MM.1S (cell line): ENCODE measurements at regions not wholly inside any gene's neighbourhood (a gene's known extent, or its start where the extent isn't known, plus 50 kb on each side); places are given as distances from the start of the nearest gene placed in this dataset.

Source experiments
- DNase-seq: peaks from one replicate; pipeline ENCODE4 v3.0.0-alpha.2; 2015
- H2AFZ ChIP-seq: fragments of 300-600 bp; sonication (generic); 2 replicates; pipeline ENCODE4 v1.6.0; 2016; ENCODE audit warnings: antibody characterized with exemption, low read length
- H3F3A ChIP-seq: fragments of 300-600 bp; sonication (generic); 2 replicates; pipeline ENCODE4 v1.6.1; 2016; ENCODE audit warnings: mild to moderate bottlenecking, antibody characterized with exemption, low read length, moderate library complexity, mixed read lengths; ENCODE audit not compliant: insufficient read depth
- H3K27ac ChIP-seq: fragments of 300-600 bp; sonication (generic); 2 replicates; pipeline ENCODE4 v1.5.1; 2016; ENCODE audit warnings: mild to moderate bottlenecking, low read length
- H3K27me3 ChIP-seq: fragments of 300-600 bp; sonication (generic); replicated peaks from 2 replicates; pipeline ENCODE4 v1.6.0; 2016; ENCODE audit warnings: low read length; ENCODE audit not compliant: insufficient read depth
- H3K36me3 ChIP-seq: fragments of 300-600 bp; sonication (generic); replicated peaks from 2 replicates; pipeline ENCODE4 v1.6.1; 2016; ENCODE audit warnings: mild to moderate bottlenecking, low read length, mixed read lengths; ENCODE audit not compliant: insufficient read depth
- H3K4me1 ChIP-seq: fragments of 300-600 bp; sonication (generic); 2 replicates; pipeline ENCODE4 v1.6.1; 2016; ENCODE audit warnings: low read length, mixed read lengths
- H3K4me2 ChIP-seq: fragments of 300-600 bp; sonication (generic); 2 replicates; pipeline ENCODE4 v1.6.0; 2016; ENCODE audit warnings: low read depth, low read length
- H3K4me3 ChIP-seq: fragments of 300-600 bp; sonication (generic); 2 replicates; pipeline ENCODE4 v1.5.1; 2016; ENCODE audit warnings: low read length, mixed read lengths
- H3K79me2 ChIP-seq: fragments of 300-600 bp; sonication (generic); 2 replicates; pipeline ENCODE4 v1.6.1; 2016; ENCODE audit warnings: mixed run types, low read length, mixed read lengths
- H3K9ac ChIP-seq: fragments of 300-600 bp; sonication (generic); 2 replicates; pipeline ENCODE4 v1.6.1; 2016; ENCODE audit warnings: low read length, mixed read lengths
- H3K9me2 ChIP-seq: fragments of 300-600 bp; sonication (generic); replicated peaks from 2 replicates; pipeline ENCODE4 v1.6.1; 2016; ENCODE audit warnings: mild to moderate bottlenecking, low read length, mixed read lengths; ENCODE audit not compliant: insufficient read depth
- H3K9me3 ChIP-seq: fragments of 300-600 bp; sonication (generic); replicated peaks from 2 replicates; pipeline ENCODE4 v1.6.1; 2016; ENCODE audit warnings: mild to moderate bottlenecking, low read length, mixed read lengths; ENCODE audit not compliant: insufficient read depth
- H4K20me1 ChIP-seq: fragments of 300-600 bp; sonication (generic); 2 replicates; pipeline ENCODE4 v1.6.1; 2016; ENCODE audit warnings: mild to moderate bottlenecking, low read length, moderate library complexity, mixed read lengths; ENCODE audit not compliant: insufficient read depth
- EZH2 ChIP-seq: fragments of 300-600 bp; sonication (generic); optimal IDR thresholded peaks from 2 replicates; pipeline ENCODE3; 2017; ENCODE audit warnings: low read depth, mild to moderate bottlenecking, antibody characterized with exemption, low read length, mixed read lengths
- EZH2phosphoT487 ChIP-seq: fragments of 300-600 bp; sonication (generic); IDR thresholded peaks from 2 replicates; pipeline ENCODE4 v1.6.1; 2018; ENCODE audit warnings: antibody characterized with exemption, low read length
- TF ChIP-seq, protein P1 (sequence below): fragments of 300-600 bp; sonication (generic); IDR thresholded peaks from 2 replicates; pipeline ENCODE4 v1.5.1; 2016; ENCODE audit warnings: antibody characterized with exemption, low read length, mixed read lengths

DNA sequence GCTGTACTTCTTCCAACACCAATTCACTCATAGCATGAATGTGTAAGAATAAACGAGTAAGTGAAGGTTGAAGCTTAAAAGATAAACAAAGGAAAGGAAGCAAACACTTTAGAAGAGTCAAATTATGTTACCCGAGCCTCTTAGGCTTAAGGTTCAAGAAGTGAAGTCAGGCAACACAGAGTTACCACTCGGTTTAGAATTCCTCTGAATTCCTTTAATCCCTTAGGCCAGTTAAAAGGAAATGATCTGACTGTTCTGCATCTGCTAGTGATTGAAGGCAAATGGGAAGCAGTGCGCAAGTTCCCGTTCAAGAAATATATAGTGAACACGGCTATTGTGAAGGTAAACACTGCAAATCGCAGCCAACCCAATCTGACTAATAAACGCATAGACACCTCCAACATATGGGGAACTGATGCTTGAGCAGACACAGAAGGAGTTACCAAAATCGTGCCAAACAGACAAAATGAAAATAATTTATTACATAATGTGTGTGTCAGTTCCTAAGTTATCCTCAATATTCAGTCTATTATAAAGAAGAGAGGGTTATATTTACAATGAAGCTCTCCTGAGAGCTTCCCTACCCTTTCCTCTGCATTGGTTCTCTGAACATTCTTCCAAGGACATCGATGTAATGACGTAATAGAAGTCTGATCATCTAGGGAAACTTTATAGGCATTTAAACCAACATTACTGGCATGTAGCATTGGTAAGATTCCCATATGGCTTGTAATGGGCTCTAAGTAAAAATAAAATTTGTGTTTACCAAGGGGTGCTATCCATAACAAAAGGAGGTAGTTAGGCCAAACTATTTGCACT is 837.1 kb upstream of the ZNF608 start:
- no peak overlapping the region for H3K27ac ChIP-seq
- TF ChIP-seq EZH2 = no peak
- TF ChIP-seq, protein P1, sequence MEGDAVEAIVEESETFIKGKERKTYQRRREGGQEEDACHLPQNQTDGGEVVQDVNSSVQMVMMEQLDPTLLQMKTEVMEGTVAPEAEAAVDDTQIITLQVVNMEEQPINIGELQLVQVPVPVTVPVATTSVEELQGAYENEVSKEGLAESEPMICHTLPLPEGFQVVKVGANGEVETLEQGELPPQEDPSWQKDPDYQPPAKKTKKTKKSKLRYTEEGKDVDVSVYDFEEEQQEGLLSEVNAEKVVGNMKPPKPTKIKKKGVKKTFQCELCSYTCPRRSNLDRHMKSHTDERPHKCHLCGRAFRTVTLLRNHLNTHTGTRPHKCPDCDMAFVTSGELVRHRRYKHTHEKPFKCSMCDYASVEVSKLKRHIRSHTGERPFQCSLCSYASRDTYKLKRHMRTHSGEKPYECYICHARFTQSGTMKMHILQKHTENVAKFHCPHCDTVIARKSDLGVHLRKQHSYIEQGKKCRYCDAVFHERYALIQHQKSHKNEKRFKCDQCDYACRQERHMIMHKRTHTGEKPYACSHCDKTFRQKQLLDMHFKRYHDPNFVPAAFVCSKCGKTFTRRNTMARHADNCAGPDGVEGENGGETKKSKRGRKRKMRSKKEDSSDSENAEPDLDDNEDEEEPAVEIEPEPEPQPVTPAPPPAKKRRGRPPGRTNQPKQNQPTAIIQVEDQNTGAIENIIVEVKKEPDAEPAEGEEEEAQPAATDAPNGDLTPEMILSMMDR = no peak
- no peak for TF ChIP-seq EZH2phosphoT487
- H3K9me3 ChIP-seq = no peaks in the 10 kb centered on the region
- H3K9me2 ChIP-seq = no peaks in the 10 kb centered on the region
- no peaks in the 10 kb centered on the region for H3K36me3 ChIP-seq
- no peaks in the 10 kb centered on the region for H3K27me3 ChIP-seq
- H3F3A ChIP-seq = no peaks in the 10 kb centered on the region
- H3K4me1 ChIP-seq = no peaks in the 10 kb centered on the region
- no peak overlapping the region for H3K9ac ChIP-seq
- H4K20me1 ChIP-seq = no peaks in the 10 kb centered on the region
- no peak overlapping the region for H3K4me3 ChIP-seq
- no peak for DNase-seq
- H2AFZ ChIP-seq = no peak overlapping the region
- H3K4me2 ChIP-seq = no peak overlapping the region
- H3K79me2 ChIP-seq = no peaks in the 10 kb centered on the region

DNA sequence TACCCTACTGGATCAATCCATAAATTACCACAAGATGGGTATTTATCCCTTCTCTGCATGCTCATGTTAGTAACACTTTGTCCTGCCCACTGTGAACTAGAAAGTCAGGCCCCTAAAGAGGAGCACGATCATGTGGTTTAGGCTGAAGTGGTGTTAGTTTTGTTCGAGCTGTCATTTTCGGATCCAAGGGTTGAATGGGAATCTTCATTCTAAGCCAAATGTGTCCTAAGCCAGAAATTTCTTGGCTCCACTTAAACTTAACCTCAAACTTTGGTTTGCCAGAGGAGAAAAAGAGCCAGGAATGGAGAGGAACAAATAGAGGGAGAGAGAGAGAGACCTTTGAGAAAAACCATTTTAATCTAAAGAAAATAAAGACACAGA is 837.7 kb upstream of the ZNF608 start:
- no peak for DNase-seq
- no peaks in the 10 kb centered on the region for H3F3A ChIP-seq
- no peaks in the 10 kb centered on the region for H3K27me3 ChIP-seq
- no peak overlapping the region for H3K9ac ChIP-seq
- H3K9me2 ChIP-seq = no peaks in the 10 kb centered on the region
- H3K9me3 ChIP-seq = no peaks in the 10 kb centered on the region
- H3K79me2 ChIP-seq = no peaks in the 10 kb centered on the region
- no peak overlapping the region for H3K27ac ChIP-seq
- TF ChIP-seq, protein P1 = no peak
- TF ChIP-seq EZH2phosphoT487 (no peak), EZH2 (no peak)
- H3K4me3 ChIP-seq = no peak overlapping the region
- H3K4me2 ChIP-seq = no peak overlapping the region
- H3K36me3 ChIP-seq = no peaks in the 10 kb centered on the region
- no peak overlapping the region for H2AFZ ChIP-seq
- H4K20me1 ChIP-seq = no peaks in the 10 kb centered on the region
- no peaks in the 10 kb centered on the region for H3K4me1 ChIP-seq

DNA sequence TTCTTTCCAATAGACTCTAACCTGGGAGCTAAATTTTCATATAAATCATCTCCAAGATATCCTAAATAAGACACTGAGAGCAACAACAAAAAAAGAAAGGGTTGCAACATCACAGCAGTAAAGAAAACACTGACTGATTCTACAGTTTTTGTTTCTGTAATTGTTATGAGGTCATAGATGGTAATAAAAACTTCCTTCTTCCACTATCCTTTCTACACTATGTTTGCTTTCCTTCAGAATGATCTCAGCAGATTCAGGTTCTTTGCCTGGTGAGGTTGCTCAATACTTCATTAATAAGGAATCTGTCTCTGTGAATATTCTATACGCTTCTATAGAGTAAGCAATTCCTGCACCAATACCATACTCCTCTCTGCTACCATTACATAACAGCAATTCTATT is 835.6 kb upstream of the GRAMD2B start:
- Histone ChIP-seq H3K9ac (no peak overlapping the region), H4K20me1 (no peaks in the 10 kb centered on the region), H3F3A (no peaks in the 10 kb centered on the region), H3K9me3 (no peaks in the 10 kb centered on the region), H3K27ac (no peak overlapping the region), H3K4me2 (no peak overlapping the region), H3K27me3 (no peaks in the 10 kb centered on the region), H3K4me1 (no peaks in the 10 kb centered on the region), H2AFZ (no peak overlapping the region), H3K79me2 (no peaks in the 10 kb centered on the region), H3K4me3 (no peak overlapping the region), H3K36me3 (no peaks in the 10 kb centered on the region), H3K9me2 (no peaks in the 10 kb centered on the region)
- TF ChIP-seq, protein P1 = no peak
- TF ChIP-seq EZH2 (no peak), EZH2phosphoT487 (no peak)
- no peak for DNase-seq
